GM21360 (cell line): ENCODE measurements at regions not wholly inside any gene's neighbourhood (a gene's known extent, or its start where the extent isn't known, plus 50 kb on each side); places are given as distances from the start of the nearest gene placed in this dataset.
A peak's percentile ranks its signal among the peaks of the same experiment; 100 is the strongest.

Source experiments
- ATAC-seq: cut with Tn5 transposase; IDR thresholded peaks from one replicate; pipeline ENCODE4 v1.9.1; 2021; ENCODE audit warnings: mild to moderate bottlenecking, moderate library complexity; ENCODE audit not compliant: unreplicated experiment

DNA sequence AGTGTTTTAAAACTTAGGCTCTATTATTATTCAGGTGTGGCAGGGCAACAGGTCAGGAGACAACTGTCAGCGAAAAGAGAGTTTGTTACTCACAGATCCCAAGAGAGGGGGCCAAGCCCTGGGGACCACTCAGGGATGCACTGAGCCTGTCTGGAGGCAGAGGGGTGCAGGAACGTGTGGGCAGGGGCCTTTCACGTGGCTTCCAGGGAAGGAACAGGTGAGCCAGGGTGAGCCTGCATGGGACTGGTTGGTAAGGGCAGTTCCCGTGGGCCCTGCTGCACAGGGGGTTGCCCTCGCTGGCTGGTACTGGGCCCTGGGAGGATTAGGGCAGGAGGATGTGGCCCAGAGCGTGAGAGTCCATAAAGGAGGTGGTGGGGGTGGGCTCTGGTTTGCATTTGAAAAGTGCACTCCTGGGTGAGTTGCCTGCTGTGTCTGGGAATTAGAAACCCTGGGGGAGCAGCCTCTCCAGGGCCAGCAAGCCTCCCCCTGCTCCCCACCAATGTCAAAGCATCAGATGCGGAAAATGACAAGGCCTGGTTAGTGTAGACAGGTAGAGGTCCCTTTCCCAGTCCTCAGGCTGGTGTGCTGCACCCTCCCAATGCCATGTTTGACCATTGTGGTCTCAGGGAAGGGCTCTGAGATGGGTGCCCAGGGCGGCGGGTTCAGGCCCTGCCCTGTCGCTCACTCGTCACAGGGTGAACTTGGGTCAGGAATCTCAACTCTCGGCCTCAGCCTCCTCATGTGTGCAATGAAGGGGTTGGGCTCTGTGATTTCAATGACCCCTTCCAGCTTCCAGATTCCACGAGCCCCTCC is 127.4 kb upstream of the RPS6KA2 start:
- ATAC-seq, result no peak

DNA sequence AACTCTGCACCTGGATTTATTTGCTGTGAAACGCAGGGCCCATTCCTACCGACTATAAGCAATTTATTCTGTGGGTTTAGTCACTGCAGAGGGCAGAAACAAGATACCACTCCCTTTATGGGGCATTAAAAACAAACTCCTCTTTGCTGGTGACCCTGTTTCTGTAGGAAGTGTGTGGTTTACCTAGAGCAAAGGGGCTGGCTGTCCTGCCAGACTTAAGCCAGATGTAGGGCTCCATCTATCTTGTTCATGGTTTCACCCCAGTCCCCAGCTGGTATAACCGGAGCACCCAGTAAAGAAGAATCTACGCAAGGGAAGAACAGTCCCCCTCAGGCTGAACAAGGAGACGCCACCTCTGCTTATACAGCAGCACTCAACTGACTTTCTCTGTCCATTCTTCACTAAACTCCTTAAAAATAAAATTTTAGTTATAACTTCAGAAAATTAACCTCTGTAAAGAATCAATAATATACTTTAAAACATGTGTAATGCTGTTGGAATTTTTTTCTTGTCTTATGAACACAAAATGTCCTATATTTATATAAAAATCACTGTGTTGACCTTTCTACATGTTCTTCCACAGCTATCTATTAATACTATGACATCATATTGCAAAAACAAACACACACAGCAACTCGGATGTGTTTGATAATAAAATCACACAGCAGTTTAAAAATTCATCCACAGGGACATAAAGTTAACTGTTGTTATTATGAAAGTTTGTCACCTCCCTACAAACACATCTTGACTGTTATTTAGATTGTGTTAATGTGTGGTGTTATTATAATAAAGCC is 126.1 kb upstream of the RPS6KA2 start:
- ATAC-seq, result no peak

DNA sequence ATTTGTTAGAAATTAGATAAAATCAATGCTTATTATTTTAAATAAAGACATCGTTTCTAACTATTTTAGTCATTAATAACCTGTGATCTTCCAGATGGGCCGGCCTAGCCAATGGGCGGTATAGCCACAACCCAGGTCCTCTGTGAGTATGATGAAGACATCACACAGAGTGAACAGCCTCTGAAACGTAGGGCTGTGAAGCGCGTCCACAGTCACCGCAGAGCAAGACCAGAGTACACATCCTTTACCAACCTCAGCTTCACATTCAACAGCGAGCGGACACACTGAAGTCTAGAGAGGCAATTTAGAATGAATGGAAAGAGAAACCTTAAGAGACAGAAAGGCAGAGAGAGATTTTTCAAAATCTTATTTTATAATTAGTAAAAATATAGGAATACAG is 125.0 kb upstream of the RPS6KA2 start:
- peak; percentile 98 for ATAC-seq

DNA sequence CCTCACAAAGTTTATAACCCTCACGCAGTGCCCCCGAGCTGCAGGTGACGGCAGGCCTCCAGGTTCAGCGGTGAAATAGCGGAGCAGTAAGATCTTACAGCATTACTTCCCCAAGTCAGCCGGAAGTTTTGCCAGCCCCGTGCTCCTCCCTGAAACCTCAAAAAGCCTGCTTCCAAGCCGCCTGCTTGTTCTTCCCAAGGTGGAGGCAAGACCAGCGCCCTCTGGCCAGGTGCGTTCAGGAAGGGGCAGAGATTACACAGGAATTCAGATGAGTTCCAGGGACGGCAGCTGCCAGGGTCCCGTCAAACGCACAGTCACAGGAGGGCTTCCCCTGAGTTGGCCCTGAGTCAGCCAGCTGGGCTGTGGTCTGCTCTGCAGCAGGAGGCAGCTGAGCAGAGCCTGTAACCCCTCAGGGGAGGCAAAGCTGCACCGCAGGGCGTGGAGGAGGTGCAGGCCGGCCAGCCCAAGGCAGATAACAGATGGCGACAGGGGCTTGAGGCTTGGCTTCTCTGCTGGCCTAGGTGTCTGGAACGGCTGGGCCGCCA is 124.1 kb upstream of the RPS6KA2 start:
- peak; percentile 65 for ATAC-seq

DNA sequence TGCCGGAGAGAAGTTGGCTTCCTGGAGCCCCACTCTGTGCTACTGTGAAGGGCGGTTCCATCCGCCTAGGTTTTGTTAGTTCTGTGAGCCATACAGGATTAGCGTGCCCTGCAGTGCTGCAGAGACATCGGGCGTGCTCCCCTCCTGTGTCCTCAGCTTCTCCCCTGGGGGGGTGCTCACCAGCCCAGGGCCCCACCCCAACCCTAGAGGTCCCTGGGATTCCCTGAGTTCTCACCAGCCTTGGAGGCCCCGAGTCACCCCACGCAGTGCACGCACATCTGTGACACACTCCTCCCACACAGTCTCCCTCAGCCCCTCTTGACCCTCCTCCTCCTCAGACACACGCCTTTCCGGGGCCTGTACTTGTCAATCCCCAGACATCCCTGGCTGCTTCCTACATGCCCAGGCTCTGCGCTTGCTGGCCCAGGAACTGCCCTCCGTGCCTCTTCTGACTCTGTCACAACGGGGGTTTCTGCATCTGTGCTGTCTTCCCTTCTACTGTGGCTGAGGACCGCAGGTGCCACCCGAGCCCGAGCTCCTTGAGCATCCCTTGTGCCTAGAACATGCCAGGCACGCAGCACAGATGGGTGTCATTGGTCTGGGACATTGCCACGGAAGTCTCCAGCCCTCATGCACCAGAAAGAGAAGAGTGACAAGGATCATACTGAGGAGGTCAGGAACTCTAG is 123.2 kb upstream of the RPS6KA2 start:
- no peak for ATAC-seq

DNA sequence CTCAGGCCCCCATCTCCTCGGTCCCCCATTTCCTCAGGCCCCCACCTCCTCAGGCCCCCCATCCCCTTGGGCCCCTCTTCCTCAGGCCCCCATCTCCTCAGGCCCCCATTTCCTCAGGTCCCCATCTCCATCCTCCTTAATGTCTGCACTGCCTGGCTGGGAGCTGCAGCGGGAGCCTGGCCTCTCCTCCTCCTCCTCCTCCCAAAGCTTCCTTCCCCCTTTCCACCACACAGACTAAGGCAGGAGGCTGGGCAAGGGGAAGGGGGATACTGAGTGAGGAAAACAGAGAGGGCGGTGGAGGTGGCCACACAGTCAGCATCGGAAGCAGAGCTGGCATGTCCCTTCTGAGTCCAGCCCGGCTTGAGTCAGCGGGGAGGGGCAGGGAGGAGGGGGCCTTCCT is 122.6 kb upstream of the RPS6KA2 start:
- no peak for ATAC-seq

DNA sequence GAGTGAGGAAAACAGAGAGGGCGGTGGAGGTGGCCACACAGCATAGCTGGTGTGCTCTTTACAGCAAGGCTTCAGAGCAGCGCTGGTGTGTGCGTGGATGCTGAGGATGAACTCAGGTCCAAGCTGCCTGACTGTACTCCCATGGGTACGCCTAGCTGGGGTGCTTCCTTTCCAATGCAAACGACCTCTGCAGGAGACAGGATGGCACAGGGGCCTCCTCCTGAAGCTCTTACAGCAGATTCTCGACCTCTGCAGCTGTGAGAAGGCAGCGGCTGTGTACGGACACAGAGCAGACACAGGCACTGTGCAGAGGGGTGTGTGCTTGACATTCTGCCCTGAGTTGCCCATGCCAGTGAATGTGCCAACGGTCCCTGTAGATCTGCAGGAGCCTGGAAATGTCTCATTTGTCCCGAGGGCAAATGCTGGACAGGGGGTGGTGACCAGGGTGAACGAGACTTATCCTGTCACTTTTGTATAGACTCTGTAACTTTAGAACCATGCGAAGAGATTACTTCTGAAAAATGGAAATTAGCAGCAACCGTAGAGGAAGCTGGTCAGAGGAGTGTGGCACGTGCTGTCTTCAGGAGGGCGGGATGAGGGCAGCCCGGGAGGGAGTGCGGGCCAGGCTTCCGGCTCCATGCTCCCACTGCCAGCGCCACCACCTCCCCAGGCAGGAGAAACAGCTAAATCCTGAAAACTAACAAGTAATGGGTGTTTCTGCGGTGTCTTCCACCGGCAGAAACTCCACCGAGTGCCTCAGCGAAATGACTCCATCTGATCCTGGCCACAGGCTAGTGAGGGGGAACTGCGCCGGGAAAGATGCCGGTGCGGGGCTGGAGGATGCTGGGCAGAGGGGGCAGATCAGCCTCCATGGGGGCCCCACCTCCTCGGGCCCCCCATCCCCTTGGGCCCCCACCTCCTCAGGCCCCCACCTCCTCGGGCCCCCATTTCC is 120.9 kb upstream of the RPS6KA2 start:
- ATAC-seq, result no peak

DNA sequence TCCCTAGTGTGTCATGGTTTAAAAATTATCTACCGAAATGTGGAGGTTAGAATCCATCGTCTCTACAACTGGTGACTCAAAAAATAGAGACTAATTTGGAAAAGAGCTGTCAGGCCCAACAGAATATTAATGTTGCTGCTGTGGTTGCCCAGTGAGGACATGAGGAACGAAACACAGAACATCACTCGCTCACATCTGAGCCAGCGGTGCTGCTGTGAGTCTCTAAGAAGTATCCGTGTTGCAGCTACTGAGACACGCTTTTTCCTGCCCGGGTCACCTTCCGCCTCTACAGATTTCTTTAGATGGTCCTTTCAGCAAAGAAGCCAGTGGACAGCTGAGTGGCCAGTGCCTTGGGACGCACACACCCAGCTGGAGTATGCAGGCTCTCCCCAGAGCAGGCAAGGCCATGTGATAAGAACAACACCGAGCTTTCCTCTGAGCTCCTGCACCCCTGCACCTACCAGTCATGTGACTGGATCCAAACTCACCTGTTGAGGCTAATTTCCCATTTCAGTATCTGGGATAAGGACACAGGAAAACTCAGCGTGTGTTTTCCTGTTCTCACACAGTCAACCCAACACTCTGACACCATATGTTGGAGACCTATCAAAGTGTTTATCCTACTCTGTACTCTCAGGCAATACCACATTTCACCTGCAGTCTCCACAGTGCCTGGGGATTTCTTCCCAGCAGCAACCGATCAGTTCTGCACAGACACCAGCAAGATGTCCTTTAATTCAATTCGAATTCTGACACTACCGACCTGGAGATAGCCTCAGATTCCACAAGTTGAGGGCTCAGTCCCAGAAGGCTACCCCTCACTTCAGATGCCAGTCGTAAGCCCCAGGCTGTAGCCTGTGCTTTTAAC is 119.0 kb upstream of the RPS6KA2 start:
- ATAC-seq, result no peak

DNA sequence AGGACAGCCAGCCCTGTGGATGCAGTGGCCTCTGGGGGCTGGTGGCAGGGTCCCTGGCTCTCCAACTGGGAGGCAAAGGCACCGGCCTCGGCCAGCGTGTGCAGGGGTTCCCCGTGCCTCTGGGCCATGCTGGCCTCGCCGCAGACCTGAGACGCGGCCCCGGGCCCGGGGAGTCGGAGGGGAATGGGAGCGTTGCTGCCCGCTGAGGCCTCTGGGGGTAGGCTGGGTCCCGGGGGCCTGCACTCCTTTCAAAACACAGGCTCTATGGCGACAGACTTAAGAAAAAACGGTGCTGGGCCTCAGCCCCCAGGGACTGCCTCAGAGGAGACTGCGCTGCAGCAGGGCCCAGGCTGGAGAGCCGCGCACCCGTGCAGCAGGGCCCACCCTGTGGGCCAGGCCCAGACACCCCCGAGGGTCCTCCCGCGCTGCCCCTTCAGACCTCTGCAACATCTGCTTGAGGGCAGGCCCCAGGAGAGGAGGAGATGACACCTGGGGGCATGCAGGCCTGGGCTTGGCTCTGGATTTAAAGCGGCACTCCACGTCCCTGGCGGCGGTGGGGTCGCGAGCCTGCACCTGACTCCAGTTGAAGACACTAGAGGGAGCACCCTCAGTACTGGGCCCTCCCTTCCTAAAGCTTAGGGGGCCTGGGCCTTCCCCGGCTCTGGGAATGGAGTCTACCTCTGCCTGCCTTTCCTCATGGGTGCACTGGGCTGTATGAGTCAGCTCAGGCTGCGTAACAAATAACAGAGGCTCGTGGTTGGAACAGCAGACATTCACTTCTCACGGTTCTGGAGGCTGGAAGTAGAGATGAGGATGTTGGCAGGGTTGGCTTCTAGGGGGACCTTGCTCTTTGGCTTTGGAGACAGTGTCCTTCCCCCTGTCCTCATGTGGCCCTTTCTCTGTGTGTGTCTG is 117.4 kb upstream of the RPS6KA2 start:
- ATAC-seq, result no peak

DNA sequence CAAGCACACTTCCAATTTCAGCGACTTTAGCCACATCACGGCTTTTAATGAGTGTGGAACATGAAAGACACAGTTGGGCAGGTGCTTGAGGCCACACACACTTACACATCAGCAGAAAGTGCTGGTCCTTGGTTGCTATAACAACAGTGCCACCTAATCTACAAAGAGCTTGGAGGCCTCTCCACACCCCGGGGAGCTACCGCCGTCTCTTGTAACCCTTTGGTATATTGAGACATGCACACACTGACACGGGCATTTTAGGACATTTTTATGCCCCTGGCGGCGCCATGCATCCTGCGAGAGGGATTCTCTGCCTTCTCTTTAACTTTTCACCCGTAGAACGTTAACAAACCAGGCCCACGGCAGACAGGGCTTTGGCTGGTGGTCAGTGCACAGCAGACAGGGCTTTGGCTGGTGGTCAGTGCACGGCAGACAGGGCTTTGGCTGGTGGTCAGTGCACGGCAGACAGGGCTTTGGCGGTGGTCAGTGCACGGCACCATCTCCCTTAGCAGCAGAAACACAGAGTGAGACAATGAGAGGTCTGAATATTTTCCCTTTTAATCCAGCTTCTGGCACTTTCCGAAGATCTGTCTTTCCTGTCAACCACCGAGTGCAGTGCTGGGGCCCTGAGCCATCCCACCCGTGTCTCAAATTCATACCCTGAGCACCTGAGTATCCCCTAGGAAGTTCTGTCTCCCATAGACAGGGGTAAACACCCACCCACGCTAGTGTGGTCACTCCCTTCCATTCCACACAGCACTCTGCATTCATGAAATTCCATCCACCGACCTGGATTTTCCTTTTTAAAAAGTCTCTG is 116.6 kb upstream of the RPS6KA2 start:
- ATAC-seq, result no peak

DNA sequence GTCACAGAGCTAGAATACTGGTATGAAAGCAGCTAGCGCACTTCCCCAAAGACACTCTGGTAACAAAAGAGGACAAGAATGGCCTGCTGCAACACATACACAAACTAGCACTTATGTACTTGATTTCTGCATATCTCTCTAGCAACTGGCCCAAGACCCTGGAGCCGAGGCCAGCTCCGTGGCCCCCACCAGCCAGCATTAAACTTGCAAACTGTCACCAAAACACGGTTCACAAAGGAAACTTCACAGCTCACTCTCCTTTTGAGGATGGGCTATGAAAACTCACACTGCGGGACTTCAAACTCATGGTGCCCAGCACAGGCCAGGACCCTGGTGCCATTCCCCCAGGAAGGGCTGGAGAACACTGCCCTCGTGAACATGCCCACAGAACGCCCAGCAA is 115.9 kb upstream of the RPS6KA2 start:
- ATAC-seq, result no peak

DNA sequence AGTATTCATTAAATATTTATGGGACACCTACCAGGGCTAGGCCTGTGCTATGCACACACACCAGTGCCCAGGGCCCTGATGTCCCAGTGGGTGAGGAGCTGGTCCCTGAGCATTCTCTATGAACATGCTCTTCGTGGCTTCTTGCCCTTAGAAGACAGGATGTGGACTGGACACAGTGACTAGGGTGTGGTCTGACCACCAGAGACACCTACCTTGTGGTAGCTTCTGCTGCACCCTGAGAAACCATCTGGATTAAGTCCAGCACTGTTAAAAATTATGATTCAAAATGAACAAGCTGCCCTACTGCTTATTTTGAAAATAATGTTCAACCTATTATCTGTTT is 112.9 kb upstream of the RPS6KA2 start:
- ATAC-seq, result no peak

DNA sequence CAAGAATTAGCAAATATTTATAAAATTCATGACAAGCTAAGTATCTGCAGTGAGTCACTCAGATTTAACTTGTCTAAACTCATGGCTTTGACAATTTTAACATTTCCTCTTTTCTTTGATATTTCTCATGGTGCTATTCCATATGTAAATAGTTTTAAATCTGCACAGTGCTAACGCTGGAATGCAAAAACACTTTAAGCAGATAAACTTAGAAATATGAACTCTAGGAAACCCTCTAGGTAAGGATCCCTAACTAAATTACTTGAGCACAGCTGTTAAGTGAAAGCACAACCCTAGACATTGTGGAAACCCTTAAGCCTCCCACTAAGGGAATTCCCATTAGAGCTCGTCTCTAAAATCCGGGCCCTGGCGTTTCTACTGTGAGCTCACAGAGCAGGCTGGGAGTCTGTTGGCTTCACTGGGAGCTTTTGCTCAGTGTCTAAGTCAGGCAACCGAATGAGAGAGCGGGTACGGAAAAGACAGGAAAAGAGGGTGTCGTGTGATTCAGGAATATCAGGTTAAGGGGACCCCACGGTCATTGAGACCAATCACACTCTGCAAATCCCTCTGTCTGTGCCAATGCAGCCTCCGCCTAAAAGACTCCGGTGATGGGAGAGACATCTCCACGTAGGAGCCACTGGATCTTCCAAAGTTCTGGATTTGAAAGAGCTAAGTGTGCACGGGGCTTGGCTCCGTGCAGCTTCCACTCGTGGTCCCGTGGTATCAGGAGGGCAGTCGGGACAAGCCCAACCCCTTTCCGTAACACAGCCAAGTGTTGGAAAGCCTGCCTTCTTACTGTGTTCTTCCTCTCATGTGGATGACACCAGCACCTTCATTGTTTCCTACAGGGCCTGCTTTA is 112.3 kb upstream of the RPS6KA2 start:
- no peak for ATAC-seq

DNA sequence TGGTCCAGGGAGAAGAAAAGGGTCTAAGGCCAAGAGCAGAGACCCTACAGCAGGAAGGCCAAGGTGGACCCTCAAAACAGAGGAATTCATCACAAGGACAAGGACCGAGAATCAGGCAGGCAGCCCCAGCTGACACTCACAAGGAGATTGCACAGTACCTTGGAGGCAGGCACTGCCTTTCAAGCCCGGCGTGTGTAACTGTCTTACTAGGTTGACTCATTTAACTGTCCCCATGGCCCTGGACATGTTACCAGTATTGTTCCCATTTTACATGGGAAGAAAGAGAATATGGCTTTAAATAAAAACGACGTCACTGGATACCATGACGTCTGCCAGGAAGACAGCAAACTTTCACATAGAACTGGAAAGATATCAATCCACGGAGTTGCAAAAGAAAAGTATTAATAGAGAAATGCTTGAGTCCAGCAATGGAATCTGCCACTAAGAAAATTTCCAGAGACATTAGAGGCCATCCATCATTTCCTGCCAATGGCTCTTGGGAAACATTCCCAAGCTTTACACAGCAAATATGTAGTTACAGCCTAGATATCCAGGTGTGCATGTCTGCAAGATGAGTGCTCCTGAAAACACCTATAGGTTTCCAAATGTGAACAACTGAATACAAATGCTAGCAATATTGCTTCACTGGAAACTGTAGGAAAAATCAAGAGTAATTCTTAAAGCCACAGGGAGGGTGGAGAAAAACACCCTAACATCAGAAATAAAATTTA is 111.5 kb upstream of the RPS6KA2 start:
- no peak for ATAC-seq

DNA sequence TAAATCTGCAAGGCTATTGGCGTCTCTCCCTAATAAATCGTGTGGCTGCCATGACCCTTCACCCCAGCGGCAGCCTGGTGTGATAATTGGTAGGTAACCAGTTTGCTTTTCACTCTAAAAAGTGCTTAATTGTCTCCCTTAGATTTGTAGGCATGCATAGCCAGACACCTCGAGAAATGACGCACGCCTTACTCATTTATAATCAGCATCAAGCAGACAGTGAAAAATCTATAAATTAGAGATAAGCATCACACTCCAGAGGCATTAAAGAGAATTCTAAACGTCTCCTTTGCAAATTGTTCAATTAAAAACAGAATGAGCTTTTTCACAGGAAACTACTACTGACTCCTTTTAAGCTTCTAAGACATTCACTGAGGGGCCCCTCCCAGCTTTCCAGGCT is 110.2 kb upstream of the RPS6KA2 start:
- ATAC-seq, result no peak

DNA sequence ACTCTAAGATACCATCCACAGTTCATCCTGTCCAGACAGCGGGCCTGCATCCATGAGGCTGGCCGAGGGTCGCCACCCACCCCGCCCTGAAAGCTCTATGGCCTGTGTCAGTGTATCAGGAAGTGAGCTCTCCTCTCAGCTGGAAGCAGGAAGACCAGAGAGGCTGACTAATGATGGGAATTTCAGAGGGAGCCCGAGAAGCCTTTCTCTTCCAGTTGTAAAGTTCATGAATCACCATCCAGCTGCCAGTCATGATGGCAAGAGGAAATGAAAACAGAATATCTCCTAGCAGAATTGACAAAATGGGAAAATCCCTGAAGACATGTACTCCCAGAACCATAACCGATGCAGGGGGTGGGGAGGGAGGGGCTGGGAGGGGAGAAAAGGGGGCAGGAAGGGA is 109.6 kb upstream of the RPS6KA2 start:
- no peak for ATAC-seq
